ENCODE measurements at regions not wholly inside any gene's neighbourhood (a gene's known extent, or its start where the extent isn't known, plus 50 kb on each side); places are given as distances from the start of the nearest gene placed in this dataset.
A peak's percentile ranks its signal among the peaks of the same experiment; 100 is the strongest.
"Not testable (repeated sequence)": the region's sequence is repeated elsewhere in the genome, so short reads cannot be mapped to it uniquely, and the experiment has no call there.

GRCh38 chr3:13147344-13147743 is 74.1 kb upstream of the IQSEC1 start:
- DNase-seq, result no peak

- no peak for DNase-seq
These were observed 73.5 kb upstream of the IQSEC1 start for GRCh38 chr3:13146643-13147143.

- DNase-seq, result no peak
These were observed 72.8 kb upstream of the IQSEC1 start for GRCh38 chr3:13145826-13146642.

- DNase-seq, result peak; percentile 16
These were observed 72.0 kb upstream of the IQSEC1 start for GRCh38 chr3:13145131-13145825.

- no peak for DNase-seq
These were observed 71.2 kb upstream of the IQSEC1 start for GRCh38 chr3:13144163-13145023.

- peak; percentile 3 for DNase-seq
These were observed 70.3 kb upstream of the IQSEC1 start for GRCh38 chr3:13143381-13144004.

GRCh38 chr3:13142552-13143380 is 69.5 kb upstream of the IQSEC1 start:
- no peak for DNase-seq

- no peak for DNase-seq
These were observed 68.8 kb upstream of the IQSEC1 start for GRCh38 chr3:13141991-13142412.

- no peak for DNase-seq
These were observed 68.0 kb upstream of the IQSEC1 start for GRCh38 chr3:13141183-13141582.

- DNase-seq, result no peak
These were observed 67.4 kb upstream of the IQSEC1 start for GRCh38 chr3:13140596-13140995.

- DNase-seq, result no peak
These were observed 66.3 kb upstream of the IQSEC1 start for GRCh38 chr3:13139471-13140065.

GRCh38 chr3:13138833-13139145 is 65.6 kb upstream of the IQSEC1 start:
- DNase-seq, result no peak

- DNase-seq, result no peak
These were observed 65.0 kb upstream of the IQSEC1 start for GRCh38 chr3:13137941-13138832.

GRCh38 chr3:13136848-13137247 is 63.6 kb upstream of the IQSEC1 start:
- not testable (repeated sequence) for DNase-seq

- DNase-seq, result peak; percentile 60
These were observed 63.2 kb upstream of the IQSEC1 start for GRCh38 chr3:13136426-13136825.

- no peak for DNase-seq
These were observed 62.6 kb upstream of the IQSEC1 start for GRCh38 chr3:13135811-13136321.

- DNase-seq, result no peak
These were observed 62.1 kb upstream of the IQSEC1 start for GRCh38 chr3:13135251-13135810.

- no peak for DNase-seq
These were observed 61.6 kb upstream of the IQSEC1 start for GRCh38 chr3:13134879-13135206.

- DNase-seq, result no peak
These were observed 61.1 kb upstream of the IQSEC1 start for GRCh38 chr3:13134166-13134878.

Measured in NCI-H82 (cell line).